C4-2B (cell line): ENCODE measurements at regions not wholly inside any gene's neighbourhood (a gene's known extent, or its start where the extent isn't known, plus 50 kb on each side); places are given as distances from the start of the nearest gene placed in this dataset.
"Not testable (repeated sequence)": the region's sequence is repeated elsewhere in the genome, so short reads cannot be mapped to it uniquely, and the experiment has no call there.

Experiments used
- ZFX ChIP-seq: fragments of 450-650 bp; IDR thresholded peaks from 2 replicates; pipeline ENCODE4 v1.6.1; 2017
- TF ChIP-seq, protein P1 (sequence below): fragments of 450-650 bp; conservative IDR thresholded peaks from 2 replicates; pipeline ENCODE4 v1.5.1; 2017; ENCODE audit warnings: mild to moderate bottlenecking

DNA sequence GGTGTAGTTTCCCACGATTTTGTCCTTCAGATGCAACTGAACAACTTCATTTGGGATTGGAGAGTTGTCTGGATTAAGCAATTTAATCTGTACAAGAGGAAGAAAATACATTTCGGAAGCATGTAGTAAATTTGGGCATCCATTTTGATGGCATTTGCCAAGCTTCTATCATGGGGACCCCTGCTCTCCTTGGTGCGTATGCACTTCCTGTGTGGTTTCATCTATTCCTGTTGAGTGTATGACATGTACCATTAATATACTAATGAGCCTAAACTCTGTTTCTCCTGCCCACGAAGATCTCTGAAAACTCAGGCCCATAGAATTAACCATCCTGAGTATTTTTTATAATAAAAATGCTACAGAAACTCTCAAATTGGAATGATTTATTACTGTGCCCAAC is 105.2 kb downstream of the DDX11 start:
- TF ChIP-seq, protein P1, sequence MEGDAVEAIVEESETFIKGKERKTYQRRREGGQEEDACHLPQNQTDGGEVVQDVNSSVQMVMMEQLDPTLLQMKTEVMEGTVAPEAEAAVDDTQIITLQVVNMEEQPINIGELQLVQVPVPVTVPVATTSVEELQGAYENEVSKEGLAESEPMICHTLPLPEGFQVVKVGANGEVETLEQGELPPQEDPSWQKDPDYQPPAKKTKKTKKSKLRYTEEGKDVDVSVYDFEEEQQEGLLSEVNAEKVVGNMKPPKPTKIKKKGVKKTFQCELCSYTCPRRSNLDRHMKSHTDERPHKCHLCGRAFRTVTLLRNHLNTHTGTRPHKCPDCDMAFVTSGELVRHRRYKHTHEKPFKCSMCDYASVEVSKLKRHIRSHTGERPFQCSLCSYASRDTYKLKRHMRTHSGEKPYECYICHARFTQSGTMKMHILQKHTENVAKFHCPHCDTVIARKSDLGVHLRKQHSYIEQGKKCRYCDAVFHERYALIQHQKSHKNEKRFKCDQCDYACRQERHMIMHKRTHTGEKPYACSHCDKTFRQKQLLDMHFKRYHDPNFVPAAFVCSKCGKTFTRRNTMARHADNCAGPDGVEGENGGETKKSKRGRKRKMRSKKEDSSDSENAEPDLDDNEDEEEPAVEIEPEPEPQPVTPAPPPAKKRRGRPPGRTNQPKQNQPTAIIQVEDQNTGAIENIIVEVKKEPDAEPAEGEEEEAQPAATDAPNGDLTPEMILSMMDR, result not testable (repeated sequence)
- not testable (repeated sequence) for TF ChIP-seq ZFX
